ENCODE measurements at regions not wholly inside any gene's neighbourhood (a gene's known extent, or its start where the extent isn't known, plus 50 kb on each side); places are given as distances from the start of the nearest gene placed in this dataset.

DNA sequence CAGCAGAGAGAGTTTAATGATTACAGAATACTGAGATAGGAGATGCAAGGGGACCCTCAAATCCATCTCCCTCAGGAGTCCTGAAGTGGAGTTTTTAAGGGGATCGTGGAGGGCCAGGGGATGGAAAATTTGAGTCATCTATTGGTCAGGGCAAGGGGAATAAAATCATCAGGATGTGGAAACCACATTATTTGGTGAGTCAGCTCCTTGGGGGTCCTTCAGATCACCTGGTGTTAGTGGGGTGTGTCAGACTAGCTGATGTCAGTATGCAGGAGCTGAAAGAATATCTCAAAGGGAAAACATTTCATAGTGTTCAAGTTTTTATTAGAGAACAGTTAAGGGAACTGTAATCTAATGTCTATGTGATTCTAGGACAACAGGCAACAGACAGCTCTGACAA is 183.0 kb upstream of the FTMT start:
- H3K4me3 ChIP-seq, result no peak overlapping the region
- H3K36me3 ChIP-seq, result no peaks in the 10 kb centered on the region
- no peak for DNase-seq
- TF ChIP-seq, protein P1, sequence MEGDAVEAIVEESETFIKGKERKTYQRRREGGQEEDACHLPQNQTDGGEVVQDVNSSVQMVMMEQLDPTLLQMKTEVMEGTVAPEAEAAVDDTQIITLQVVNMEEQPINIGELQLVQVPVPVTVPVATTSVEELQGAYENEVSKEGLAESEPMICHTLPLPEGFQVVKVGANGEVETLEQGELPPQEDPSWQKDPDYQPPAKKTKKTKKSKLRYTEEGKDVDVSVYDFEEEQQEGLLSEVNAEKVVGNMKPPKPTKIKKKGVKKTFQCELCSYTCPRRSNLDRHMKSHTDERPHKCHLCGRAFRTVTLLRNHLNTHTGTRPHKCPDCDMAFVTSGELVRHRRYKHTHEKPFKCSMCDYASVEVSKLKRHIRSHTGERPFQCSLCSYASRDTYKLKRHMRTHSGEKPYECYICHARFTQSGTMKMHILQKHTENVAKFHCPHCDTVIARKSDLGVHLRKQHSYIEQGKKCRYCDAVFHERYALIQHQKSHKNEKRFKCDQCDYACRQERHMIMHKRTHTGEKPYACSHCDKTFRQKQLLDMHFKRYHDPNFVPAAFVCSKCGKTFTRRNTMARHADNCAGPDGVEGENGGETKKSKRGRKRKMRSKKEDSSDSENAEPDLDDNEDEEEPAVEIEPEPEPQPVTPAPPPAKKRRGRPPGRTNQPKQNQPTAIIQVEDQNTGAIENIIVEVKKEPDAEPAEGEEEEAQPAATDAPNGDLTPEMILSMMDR (IDR thresholded peaks at IDR 0.05), result no peak
- TF ChIP-seq POLR2A (IDR thresholded peaks at IDR 0.05), result no peak
- no peak overlapping the region for H3K27ac ChIP-seq
- no peaks in the 10 kb centered on the region for H3K27me3 ChIP-seq
- no peaks in the 10 kb centered on the region for H3K4me1 ChIP-seq
- 40% methylated on average over 1 of the region's 1 CpG for WGBS (ENCODE audit: insufficient coverage, low coverage, low lambda C conversion rate, missing lambda C conversion rate)
- ATAC-seq, result no peak
- H3K9me3 ChIP-seq, result no peaks in the 10 kb centered on the region
- intact Hi-C loops (cut with DNase I), result no loop called here

DNA sequence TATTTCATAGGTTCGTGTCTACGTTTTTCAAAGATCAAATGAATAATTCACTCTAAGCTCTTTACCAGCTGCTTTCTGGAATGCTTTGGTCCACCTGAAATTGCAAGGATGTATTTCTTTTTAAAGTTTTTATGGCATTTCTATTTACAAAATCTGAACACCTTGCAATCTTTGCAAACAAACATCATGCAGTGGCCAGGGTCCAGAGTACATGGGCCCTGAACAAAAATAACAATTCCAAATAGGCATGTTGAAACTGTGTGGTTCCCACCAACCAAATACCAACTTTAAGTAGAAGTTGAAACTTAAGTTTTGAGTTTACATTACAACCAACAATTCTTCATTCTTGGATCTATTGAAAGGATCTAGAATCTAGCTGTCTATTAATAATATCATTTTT is 180.1 kb upstream of the FTMT start:
- DNase-seq, result no peak
- WGBS (ENCODE audit: insufficient coverage, low coverage, low lambda C conversion rate, missing lambda C conversion rate), result 43% methylated on average over 2 of the region's 2 CpGs
- intact Hi-C loops (cut with DNase I), result no loop called here

DNA sequence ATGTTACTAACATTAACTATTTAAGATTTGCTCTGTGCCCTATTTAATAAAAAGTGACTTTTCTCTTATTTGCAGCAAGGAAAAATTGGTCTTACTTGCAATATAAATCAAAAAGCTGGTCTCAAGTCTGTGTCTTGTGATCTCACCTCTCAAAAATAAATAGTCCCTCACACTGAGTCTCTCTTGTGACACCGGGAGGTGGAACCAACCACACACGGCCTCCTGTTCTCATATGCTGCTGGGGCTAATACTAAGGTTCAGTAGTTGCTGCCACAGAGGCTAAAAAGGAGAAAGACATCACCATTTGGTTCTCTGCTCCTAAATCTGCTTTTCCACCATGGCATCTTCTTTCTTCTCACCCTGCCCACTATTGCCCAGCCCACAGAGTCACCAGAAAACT is 175.8 kb upstream of the FTMT start:
- no peak for DNase-seq
- WGBS (ENCODE audit: insufficient coverage, low coverage, low lambda C conversion rate, missing lambda C conversion rate), result 34% methylated on average over 2 of the region's 2 CpGs
- H3K4me1 ChIP-seq, result no peaks in the 10 kb centered on the region
- H3K27me3 ChIP-seq, result no peaks in the 10 kb centered on the region
- intact Hi-C loops (cut with DNase I), result no loop called here
- H3K9me3 ChIP-seq, result no peaks in the 10 kb centered on the region
- TF ChIP-seq, protein P1 (IDR thresholded peaks at IDR 0.05), result no peak
- TF ChIP-seq POLR2A (IDR thresholded peaks at IDR 0.05), result no peak
- H3K36me3 ChIP-seq, result no peaks in the 10 kb centered on the region
- no peak for ATAC-seq
- H3K27ac ChIP-seq, result no peak overlapping the region
- H3K4me3 ChIP-seq, result no peak overlapping the region

More for the DNA sequence above, 180.1 kb upstream of the FTMT start:
- Histone ChIP-seq H3K4me1 (no peaks in the 10 kb centered on the region), H3K9me3 (no peaks in the 10 kb centered on the region), H3K36me3 (no peaks in the 10 kb centered on the region), H3K27me3 (no peaks in the 10 kb centered on the region), H3K4me3 (no peak overlapping the region), H3K27ac (no peak overlapping the region)
- TF ChIP-seq POLR2A (IDR thresholded peaks at IDR 0.05), result no peak
- TF ChIP-seq, protein P1 (IDR thresholded peaks at IDR 0.05), result no peak
- ATAC-seq, result peak in 1 of 4 donors; percentile 54

DNA sequence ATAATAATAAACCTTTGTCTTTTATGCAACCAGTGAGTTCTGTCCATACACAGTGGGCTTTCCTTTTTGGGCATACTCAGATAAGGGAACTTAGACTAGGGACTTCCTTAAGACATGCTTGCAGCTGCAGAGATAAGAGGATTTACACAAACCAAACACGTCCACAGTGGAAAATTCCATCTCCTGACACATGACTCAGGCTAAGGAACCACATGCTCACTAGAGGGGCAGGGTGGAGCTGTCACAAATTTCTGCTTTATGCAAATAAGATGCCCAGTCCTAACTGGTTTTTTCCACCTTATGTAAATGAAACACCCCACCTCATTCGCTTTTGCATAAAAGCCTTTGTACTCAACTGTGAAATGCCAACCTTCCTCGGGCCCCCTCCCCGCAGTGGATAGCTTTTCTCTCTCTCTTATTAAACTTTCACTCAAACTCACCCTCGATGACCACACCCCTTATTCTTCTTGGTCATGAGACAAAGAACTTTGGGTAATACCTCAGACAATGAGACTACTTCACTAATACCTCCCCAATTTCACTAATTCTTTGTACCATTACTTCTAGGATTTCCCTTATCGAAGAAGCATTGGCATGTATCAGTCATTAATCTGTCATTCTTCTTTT is 170.3 kb upstream of the FTMT start:
- ATAC-seq (no peak), DNase-seq (no peak)
- H3K27me3 ChIP-seq, result no peaks in the 10 kb centered on the region
- H3K4me1 ChIP-seq, result no peaks in the 10 kb centered on the region
- 63% methylated on average over 6 of the region's 6 CpGs for WGBS (ENCODE audit: insufficient coverage, low coverage, low lambda C conversion rate, missing lambda C conversion rate)
- H3K4me3 ChIP-seq, result no peak overlapping the region
- intact Hi-C loops (cut with DNase I), result no loop called here
- no peak overlapping the region for H3K27ac ChIP-seq
- H3K36me3 ChIP-seq, result no peaks in the 10 kb centered on the region
- H3K9me3 ChIP-seq, result no peaks in the 10 kb centered on the region
- no peak for TF ChIP-seq POLR2A (IDR thresholded peaks at IDR 0.05)

DNA sequence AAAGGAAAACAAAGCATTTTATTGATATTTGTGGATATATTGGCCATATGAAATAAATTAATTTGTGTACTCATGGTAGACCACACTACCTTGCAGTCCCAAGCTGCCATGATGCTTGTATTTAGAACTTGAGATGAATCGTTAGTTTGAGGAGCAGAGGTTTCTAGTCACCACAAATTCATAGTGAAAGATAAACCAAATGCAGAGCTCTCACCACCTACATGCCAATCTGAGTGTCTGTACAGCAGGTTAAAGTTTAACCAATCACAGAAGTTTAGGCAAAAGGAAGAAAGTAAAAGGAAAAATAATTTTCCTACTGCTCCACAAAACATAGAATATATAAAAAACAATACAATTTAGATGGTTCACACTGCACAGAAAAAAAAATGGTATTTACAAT is 163.6 kb upstream of the FTMT start:
- ATAC-seq, result peak in 2 of 4 donors; percentile 37 to 49
- DNase-seq, result no peak
- intact Hi-C loops (cut with DNase I), result no loop called here
- WGBS (ENCODE audit: insufficient coverage, low coverage, low lambda C conversion rate, missing lambda C conversion rate), result 7% methylated on average over 1 of the region's 1 CpG
- H3K27ac ChIP-seq, result no peak overlapping the region
- no peak for TF ChIP-seq POLR2A (IDR thresholded peaks at IDR 0.05)
- TF ChIP-seq, protein P1 (IDR thresholded peaks at IDR 0.05), result no peak
- no peaks in the 10 kb centered on the region for H3K4me1 ChIP-seq
- H3K36me3 ChIP-seq, result no peaks in the 10 kb centered on the region
- H3K4me3 ChIP-seq, result no peak overlapping the region
- no peaks in the 10 kb centered on the region for H3K9me3 ChIP-seq
- H3K27me3 ChIP-seq, result no peaks in the 10 kb centered on the region
